HEK293 (cell line): ENCODE measurements at regions not wholly inside any gene's neighbourhood (a gene's known extent, or its start where the extent isn't known, plus 50 kb on each side); places are given as distances from the start of the nearest gene placed in this dataset.
"Not testable (repeated sequence)": the region's sequence is repeated elsewhere in the genome, so short reads cannot be mapped to it uniquely, and the experiment has no call there.

ENCODE experiments used
- CTCF ChIA-PET: fragments of 350-600 bp; formaldehyde crosslinking; extraction: SDS; loops from one replicate; lab custom pipeline; 2021; ENCODE audit warnings: antibody characterized with exemption; lab: Yijun Ruan, JAX
- POLR2A ChIA-PET: fragments of 300-600 bp; formaldehyde crosslinking; extraction: SDS; loops from one replicate; lab custom pipeline; 2020; ENCODE audit warnings: antibody characterized with exemption, inconsistent platforms; lab: Yijun Ruan, JAX
- H3K27ac ChIP-seq: fragments of 200-500 bp; sonication (Bioruptor generic); 2 replicates; pipeline ENCODE4 v1.5.1; 2014; ENCODE audit warnings: low read depth, low read length, control low read depth, inconsistent platforms; ENCODE audit errors: extremely low read depth
- H3K36me3 ChIP-seq, 2 experiments: fragments of 200-500 bp in 1 of 2; sonication (Bioruptor generic) in 1 of 2; 1 replicate in 1 of 2; 2 replicates in 1 of 2; pipeline ENCODE4 v1.5.1; 2014 to 2017; ENCODE audit warnings: inconsistent platforms in 2 of 2, low read length in 2 of 2; ENCODE audit not compliant: control insufficient read depth in 2 of 2, insufficient read depth in 1 of 2
- H3K4me1 ChIP-seq: fragments of 200-500 bp; sonication (Bioruptor generic); 2 replicates; pipeline ENCODE4 v1.5.1; 2014; ENCODE audit warnings: mild to moderate bottlenecking, low read length, inconsistent platforms; ENCODE audit not compliant: control insufficient read depth, insufficient read depth
- H3K4me3 ChIP-seq: 2 replicates; pipeline ENCODE4 v1.5.1; 2011; ENCODE audit warnings: low read depth, mild to moderate bottlenecking, control low read depth, low read length, moderate library complexity
- H3K9me3 ChIP-seq: fragments of 200-500 bp; sonication (Bioruptor generic); 2 replicates; pipeline ENCODE4 v1.5.1; 2014; ENCODE audit warnings: low read depth, low read length, inconsistent platforms; ENCODE audit not compliant: control insufficient read depth, insufficient read depth
- GLIS1 ChIP-seq: fragments of 450-650 bp; formaldehyde crosslinking; IDR thresholded peaks from 2 replicates; pipeline ENCODE4 v1.5.1; 2016; ENCODE audit warnings: missing biosample characterization, missing genetic modification characterization
- HOXC10 ChIP-seq: sonication (generic); formaldehyde crosslinking; IDR thresholded peaks from 2 replicates; pipeline ENCODE4 v1.8.1; 2023; ENCODE audit warnings: mild to moderate bottlenecking, missing genetic modification reagents
- KLF1 ChIP-seq: fragments of 450-650 bp; formaldehyde crosslinking; IDR thresholded peaks from 2 replicates; pipeline ENCODE4 v1.5.1; 2016; ENCODE audit warnings: missing biosample characterization, missing genetic modification characterization
- TCF7L2 ChIP-seq: IDR thresholded peaks from 2 replicates; pipeline ENCODE4 v1.6.1; 2011; ENCODE audit warnings: low read depth, mild to moderate bottlenecking, inconsistent platforms, low read length, moderate library complexity, borderline replicate concordance
- ZBTB7A ChIP-seq: fragments of 450-650 bp; formaldehyde crosslinking; IDR thresholded peaks from 2 replicates; pipeline ENCODE4 v1.5.1; 2016; ENCODE audit warnings: low read depth, missing biosample characterization, missing genetic modification characterization
- ZNF114 ChIP-seq: fragments of 450-650 bp; formaldehyde crosslinking; IDR thresholded peaks from 2 replicates; pipeline ENCODE4 v1.5.0; 2017; ENCODE audit warnings: missing biosample characterization, missing genetic modification characterization
- ZNF121 ChIP-seq: fragments of 450-650 bp; formaldehyde crosslinking; IDR thresholded peaks from 2 replicates; pipeline ENCODE4 v1.5.1; 2016; ENCODE audit warnings: missing biosample characterization, missing genetic modification characterization
- ZNF140 ChIP-seq: fragments of 450-650 bp; formaldehyde crosslinking; IDR thresholded peaks from 2 replicates; pipeline ENCODE4 v1.5.1; 2016; ENCODE audit warnings: missing biosample characterization, missing genetic modification characterization
- ZNF19 ChIP-seq: fragments of 450-650 bp; formaldehyde crosslinking; IDR thresholded peaks from 2 replicates; pipeline ENCODE4; 2016; ENCODE audit warnings: missing biosample characterization, missing genetic modification characterization, low read depth
- ZNF391 ChIP-seq: fragments of 450-650 bp; formaldehyde crosslinking; IDR thresholded peaks from 2 replicates; pipeline ENCODE4 v1.5.1; 2016; ENCODE audit warnings: low read depth, missing biosample characterization, missing genetic modification characterization, borderline replicate concordance
- ZNF394 ChIP-seq: fragments of 450-650 bp; formaldehyde crosslinking; IDR thresholded peaks from 2 replicates; pipeline ENCODE4 v1.5.1; 2016; ENCODE audit warnings: missing biosample characterization, missing genetic modification characterization, mild to moderate bottlenecking, moderate library complexity, borderline replicate concordance
- ZNF521 ChIP-seq: fragments of 450-650 bp; formaldehyde crosslinking; IDR thresholded peaks from 2 replicates; pipeline ENCODE4 v1.5.1; 2017; ENCODE audit warnings: missing biosample characterization, mild to moderate bottlenecking, missing genetic modification characterization
- ZNF629 ChIP-seq: fragments of 450-650 bp; formaldehyde crosslinking; IDR thresholded peaks from 2 replicates; pipeline ENCODE4 v1.5.1; 2017; ENCODE audit warnings: missing biosample characterization, missing genetic modification characterization
- ZNF776 ChIP-seq: fragments of 450-650 bp; formaldehyde crosslinking; IDR thresholded peaks from 2 replicates; pipeline ENCODE4 v1.5.0; 2017; ENCODE audit warnings: missing biosample characterization, missing genetic modification characterization, borderline replicate concordance
- ZNF837 ChIP-seq: fragments of 450-650 bp; formaldehyde crosslinking; IDR thresholded peaks from 2 replicates; pipeline ENCODE4 v1.5.1; 2016; ENCODE audit warnings: missing biosample characterization, missing genetic modification characterization
- TF ChIP-seq, protein P1 (sequence below): fragments of 450-650 bp; formaldehyde crosslinking; conservative IDR thresholded peaks from 2 replicates; pipeline ENCODE4 v1.5.1; 2016; ENCODE audit warnings: low read depth, missing biosample characterization, missing genetic modification characterization
- TF ChIP-seq, protein P2 (sequence below): fragments of 450-650 bp; formaldehyde crosslinking; IDR thresholded peaks from 2 replicates; pipeline ENCODE4 v1.5.1; 2016; ENCODE audit warnings: missing biosample characterization, missing genetic modification characterization
- TF ChIP-seq, protein P3 (sequence below): fragments of 450-650 bp; formaldehyde crosslinking; IDR thresholded peaks from 2 replicates; pipeline ENCODE4 v1.5.1; 2016; ENCODE audit warnings: missing biosample characterization, missing genetic modification characterization, borderline replicate concordance

DNA sequence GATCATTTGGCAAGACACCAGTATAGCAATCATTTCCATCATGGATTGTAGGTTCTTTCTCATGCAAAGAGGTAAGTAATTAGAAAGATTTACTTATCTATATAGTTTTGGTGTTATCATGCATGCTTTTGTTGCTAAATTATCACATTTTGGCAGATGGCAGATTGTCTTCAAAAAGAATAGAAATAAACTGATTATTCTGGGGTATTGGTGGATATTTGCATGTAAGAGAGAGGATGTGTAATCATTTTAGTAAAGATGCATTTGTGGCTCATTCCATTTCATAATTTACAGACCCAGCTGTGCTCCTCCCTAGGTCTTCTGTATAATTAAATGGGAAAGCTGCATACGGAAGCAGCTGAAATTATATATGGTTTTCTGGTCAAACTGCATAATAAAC, 875.7 kb upstream of the ANO3 start:
- CTCF ChIA-PET = interaction anchor here (0.6 kb wide), 1 partner anchor 841 kb away, joined by 3 read pairs; no protein-coding TSS in a partner anchor
- H3K4me3 ChIP-seq = no peak overlapping the region
- H3K27ac ChIP-seq = no peak overlapping the region
- H3K4me1 ChIP-seq = no peaks in the 10 kb centered on the region
- no peaks in the 10 kb centered on the region for H3K9me3 ChIP-seq
- TF ChIP-seq ZNF391 (tag by site-specific recombination) (no peak), ZNF19 (no peak), ZNF837 (no peak), GLIS1 (no peak)
- TF ChIP-seq, protein P1, sequence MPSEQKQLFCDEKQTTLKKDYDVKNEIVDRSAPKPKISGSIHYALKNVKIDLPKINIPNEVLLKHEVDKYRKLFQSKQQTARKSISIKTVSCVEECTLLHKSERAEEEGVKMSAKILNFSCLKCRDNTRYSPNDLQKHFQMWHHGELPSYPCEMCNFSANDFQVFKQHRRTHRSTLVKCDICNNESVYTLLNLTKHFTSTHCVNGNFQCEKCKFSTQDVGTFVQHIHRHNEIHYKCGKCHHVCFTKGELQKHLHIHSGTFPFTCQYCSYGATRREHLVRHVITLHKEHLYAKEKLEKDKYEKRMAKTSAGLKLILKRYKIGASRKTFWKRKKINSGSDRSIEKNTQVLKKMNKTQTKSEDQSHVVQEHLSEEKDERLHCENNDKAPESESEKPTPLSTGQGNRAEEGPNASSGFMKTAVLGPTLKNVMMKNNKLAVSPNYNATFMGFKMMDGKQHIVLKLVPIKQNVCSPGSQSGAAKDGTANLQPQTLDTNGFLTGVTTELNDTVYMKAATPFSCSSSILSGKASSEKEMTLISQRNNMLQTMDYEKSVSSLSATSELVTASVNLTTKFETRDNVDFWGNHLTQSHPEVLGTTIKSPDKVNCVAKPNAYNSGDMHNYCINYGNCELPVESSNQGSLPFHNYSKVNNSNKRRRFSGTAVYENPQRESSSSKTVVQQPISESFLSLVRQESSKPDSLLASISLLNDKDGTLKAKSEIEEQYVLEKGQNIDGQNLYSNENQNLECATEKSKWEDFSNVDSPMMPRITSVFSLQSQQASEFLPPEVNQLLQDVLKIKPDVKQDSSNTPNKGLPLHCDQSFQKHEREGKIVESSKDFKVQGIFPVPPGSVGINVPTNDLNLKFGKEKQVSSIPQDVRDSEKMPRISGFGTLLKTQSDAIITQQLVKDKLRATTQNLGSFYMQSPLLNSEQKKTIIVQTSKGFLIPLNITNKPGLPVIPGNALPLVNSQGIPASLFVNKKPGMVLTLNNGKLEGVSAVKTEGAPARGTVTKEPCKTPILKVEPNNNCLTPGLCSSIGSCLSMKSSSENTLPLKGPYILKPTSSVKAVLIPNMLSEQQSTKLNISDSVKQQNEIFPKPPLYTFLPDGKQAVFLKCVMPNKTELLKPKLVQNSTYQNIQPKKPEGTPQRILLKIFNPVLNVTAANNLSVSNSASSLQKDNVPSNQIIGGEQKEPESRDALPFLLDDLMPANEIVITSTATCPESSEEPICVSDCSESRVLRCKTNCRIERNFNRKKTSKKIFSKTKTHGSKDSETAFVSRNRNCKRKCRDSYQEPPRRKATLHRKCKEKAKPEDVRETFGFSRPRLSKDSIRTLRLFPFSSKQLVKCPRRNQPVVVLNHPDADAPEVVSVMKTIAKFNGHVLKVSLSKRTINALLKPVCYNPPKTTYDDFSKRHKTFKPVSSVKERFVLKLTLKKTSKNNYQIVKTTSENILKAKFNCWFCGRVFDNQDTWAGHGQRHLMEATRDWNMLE (tag by site-specific recombination) = no peak
- TF ChIP-seq, protein P2, sequence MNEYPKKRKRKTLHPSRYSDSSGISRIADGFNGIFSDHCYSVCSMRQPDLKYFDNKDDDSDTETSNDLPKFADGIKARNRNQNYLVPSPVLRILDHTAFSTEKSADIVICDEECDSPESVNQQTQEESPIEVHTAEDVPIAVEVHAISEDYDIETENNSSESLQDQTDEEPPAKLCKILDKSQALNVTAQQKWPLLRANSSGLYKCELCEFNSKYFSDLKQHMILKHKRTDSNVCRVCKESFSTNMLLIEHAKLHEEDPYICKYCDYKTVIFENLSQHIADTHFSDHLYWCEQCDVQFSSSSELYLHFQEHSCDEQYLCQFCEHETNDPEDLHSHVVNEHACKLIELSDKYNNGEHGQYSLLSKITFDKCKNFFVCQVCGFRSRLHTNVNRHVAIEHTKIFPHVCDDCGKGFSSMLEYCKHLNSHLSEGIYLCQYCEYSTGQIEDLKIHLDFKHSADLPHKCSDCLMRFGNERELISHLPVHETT = no peak
- POLR2A ChIA-PET = no interaction called here
- no peaks in the 10 kb centered on the region for H3K36me3 ChIP-seq

DNA sequence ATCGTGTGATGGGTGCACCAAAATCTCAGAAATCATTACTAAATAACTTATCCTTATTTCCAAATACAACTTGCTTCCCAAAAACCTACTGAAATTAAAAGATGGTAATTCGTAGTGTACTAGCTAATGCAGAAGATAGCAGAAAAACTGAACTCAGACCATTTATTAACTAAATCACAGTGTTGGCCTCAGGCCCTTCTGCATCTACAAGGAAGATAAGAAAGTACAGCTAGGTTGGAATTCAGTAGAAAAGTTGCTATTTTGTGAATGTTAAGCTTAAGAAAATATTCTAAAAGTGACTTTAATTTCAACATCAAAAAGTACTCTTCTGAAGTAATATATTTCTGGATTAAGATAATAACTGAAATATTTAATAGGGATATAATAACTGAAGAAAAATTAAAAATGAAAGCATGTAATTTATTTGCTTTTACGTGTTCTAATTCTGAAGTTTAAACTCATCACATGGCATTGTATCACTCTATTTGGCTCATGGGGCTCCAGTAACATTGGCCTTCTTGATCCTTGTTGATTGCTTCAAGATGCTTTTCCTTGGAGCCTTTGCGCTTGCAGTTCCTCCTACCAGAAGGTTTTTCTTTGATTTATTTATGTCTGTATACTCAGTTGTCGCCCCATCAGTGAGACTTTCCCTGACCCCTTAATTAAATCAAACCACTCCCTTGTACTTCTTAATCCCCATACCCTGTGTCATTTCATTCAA, 847.9 kb upstream of the ANO3 start:
- H3K4me1 ChIP-seq = no peaks in the 10 kb centered on the region
- TF ChIP-seq ZBTB7A (tag by site-specific recombination) (no peak), ZNF521 (no peak), ZNF394 (tag by site-specific recombination) (no peak), HOXC10 (CRISPR knock-in tag) (no peak), ZNF776 (tag by site-specific recombination) (no peak)
- TF ChIP-seq, protein P3, sequence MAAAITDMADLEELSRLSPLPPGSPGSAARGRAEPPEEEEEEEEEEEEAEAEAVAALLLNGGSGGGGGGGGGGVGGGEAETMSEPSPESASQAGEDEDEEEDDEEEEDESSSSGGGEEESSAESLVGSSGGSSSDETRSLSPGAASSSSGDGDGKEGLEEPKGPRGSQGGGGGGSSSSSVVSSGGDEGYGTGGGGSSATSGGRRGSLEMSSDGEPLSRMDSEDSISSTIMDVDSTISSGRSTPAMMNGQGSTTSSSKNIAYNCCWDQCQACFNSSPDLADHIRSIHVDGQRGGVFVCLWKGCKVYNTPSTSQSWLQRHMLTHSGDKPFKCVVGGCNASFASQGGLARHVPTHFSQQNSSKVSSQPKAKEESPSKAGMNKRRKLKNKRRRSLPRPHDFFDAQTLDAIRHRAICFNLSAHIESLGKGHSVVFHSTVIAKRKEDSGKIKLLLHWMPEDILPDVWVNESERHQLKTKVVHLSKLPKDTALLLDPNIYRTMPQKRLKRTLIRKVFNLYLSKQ (tag by site-specific recombination) = no peak
- TF ChIP-seq, all 188 proteins: peak for 0
- ChIA-PET POLR2A (no interaction called here), CTCF (no interaction called here)
- H3K9me3 ChIP-seq = no peaks in the 10 kb centered on the region
- H3K27ac ChIP-seq = no peak overlapping the region
- H3K4me3 ChIP-seq = no peak overlapping the region
- no peaks in the 10 kb centered on the region for H3K36me3 ChIP-seq

DNA sequence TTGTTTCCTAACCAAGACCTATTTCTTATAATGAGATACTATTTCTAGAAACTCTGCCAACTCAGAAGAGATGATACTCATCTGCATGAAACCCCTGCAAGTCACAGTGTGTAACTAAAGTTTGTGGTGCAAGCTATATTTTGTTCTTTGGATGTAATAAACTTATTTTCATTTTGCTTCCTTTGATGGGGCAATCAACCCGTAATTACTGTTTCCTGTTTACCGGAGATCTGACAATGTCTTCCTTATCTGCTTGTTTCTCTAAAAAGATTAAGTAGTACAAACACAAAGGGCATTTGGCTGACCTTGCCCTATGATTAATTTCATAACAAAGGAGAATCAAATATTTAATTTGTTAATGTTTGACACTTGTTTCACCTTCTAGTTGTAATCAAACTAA, 846.6 kb upstream of the ANO3 start:
- no peaks in the 10 kb centered on the region for H3K36me3 ChIP-seq
- TF ChIP-seq ZNF114 (tag by site-specific recombination) (no peak), ZNF121 (tag by site-specific recombination) (no peak), ZNF629 (tag by site-specific recombination) (no peak), TCF7L2 (0 out of 2 replicates have a peak, but pooled peaks have one; percentile 25), KLF1 (tag by site-specific recombination) (no peak), ZNF140 (tag by site-specific recombination) (no peak), ZNF521 (no peak)
- TF ChIP-seq, all 188 proteins: peak for 1
- no peak overlapping the region for H3K27ac ChIP-seq
- no peak overlapping the region for H3K4me3 ChIP-seq
- ChIA-PET POLR2A (no interaction called here), CTCF (no interaction called here)
- no peaks in the 10 kb centered on the region for H3K9me3 ChIP-seq
- no peaks in the 10 kb centered on the region for H3K4me1 ChIP-seq

DNA sequence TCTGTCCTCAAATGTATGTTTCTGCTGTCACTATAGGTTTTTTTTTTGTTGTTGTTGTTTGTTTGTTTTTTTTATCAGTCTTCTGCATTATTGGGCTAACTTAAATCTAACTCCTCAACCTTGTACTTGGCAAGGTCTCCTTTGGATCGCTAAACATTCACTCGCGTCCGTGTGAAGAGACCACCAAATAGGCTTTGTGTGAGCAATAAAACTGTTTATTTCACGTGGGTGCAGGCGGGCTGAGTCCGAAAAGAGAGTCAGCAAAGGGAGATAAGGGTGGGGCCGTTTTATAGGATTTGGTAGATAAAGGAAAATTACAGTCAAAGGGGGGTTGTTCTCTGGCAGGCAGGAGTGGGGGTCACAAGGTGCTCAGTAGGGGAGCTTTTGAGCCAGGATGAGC, 845.6 kb upstream of the ANO3 start:
- H3K36me3 ChIP-seq, CTCF ChIA-PET, H3K4me3 ChIP-seq, H3K9me3 ChIP-seq, H3K4me1 ChIP-seq, POLR2A ChIA-PET, H3K27ac ChIP-seq: not testable (repeated sequence)

DNA sequence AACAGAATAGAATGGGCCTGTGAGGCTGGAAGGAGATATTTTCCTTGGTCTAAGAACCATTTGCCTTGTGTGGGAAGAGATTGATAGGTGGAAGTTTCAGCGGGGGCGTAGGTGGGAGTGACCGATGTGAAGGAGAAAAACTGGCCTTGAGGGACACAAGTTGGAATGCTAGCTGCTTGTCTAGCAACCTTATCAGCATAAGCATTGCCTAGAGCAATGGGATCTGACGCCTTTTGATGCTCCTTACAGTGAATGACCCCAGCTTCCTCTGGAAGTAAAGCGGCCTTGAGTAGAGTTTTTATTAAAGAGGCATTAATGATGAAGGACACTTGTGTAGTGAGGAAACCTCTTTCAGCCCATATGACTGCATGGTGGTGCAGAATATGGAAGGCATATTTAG, 843.8 kb upstream of the ANO3 start:
- H3K9me3 ChIP-seq, H3K4me3 ChIP-seq, POLR2A ChIA-PET, CTCF ChIA-PET, H3K27ac ChIP-seq, H3K4me1 ChIP-seq, H3K36me3 ChIP-seq: not testable (repeated sequence)
